CD14-positive monocyte (primary cell): ENCODE measurements at regions not wholly inside any gene's neighbourhood (a gene's known extent, or its start where the extent isn't known, plus 50 kb on each side); places are given as distances from the start of the nearest gene placed in this dataset.

Experiments
- DNase-seq, 3 donors: peaks; one replicate each; pipeline ENCODE4 v3.0.0-alpha.2; 2011 to 2022
- H2AFZ ChIP-seq: 2 replicates; pipeline ENCODE4 v1.6.0; 2012; ENCODE audit warnings: mild to moderate bottlenecking, low read depth, low read length, inconsistent platforms; ENCODE audit not compliant: insufficient read depth, poor library complexity, severe bottlenecking
- H3K27ac ChIP-seq, 2 donors: 1 replicate in 1 of 2; 2 replicates in 1 of 2; pipeline ENCODE4 v1.5.1; 2012 to 2013; ENCODE audit warnings: low read length in 2 of 2, control low read depth in 1 of 2, inconsistent platforms in 1 of 2, low read depth in 1 of 2, mild to moderate bottlenecking in 1 of 2
- H3K27me3 ChIP-seq, 2 donors: one replicate each; pipeline versions ENCODE4 v1.6.0 to v1.6.1; 2011 to 2013; ENCODE audit warnings: low read length in 2 of 2; ENCODE audit not compliant: control insufficient read depth in 2 of 2, insufficient read depth in 2 of 2
- H3K36me3 ChIP-seq, 2 donors: replicated peaks in 1 of 2; 1 replicate in 1 of 2; 2 replicates in 1 of 2; pipeline versions ENCODE4 v1.5.1 to v1.6.1; 2012 to 2013; ENCODE audit warnings: low read length in 2 of 2, control low read depth in 1 of 2, inconsistent platforms in 1 of 2, mild to moderate bottlenecking in 1 of 2; ENCODE audit not compliant: insufficient read depth in 2 of 2, control insufficient read depth in 1 of 2
- H3K4me1 ChIP-seq, 2 donors: 1 replicate in 1 of 2; 2 replicates in 1 of 2; pipeline versions ENCODE4 v1.5.1 to v1.6.1; 2012 to 2013; ENCODE audit warnings: low read length in 2 of 2, control low read depth in 1 of 2, inconsistent platforms in 1 of 2, mild to moderate bottlenecking in 1 of 2, moderate library complexity in 1 of 2; ENCODE audit not compliant: insufficient read depth in 2 of 2, control insufficient read depth in 1 of 2
- H3K4me2 ChIP-seq: replicated peaks from 2 replicates; pipeline ENCODE3; 2012; ENCODE audit warnings: low read length, moderate library complexity, mild to moderate bottlenecking; ENCODE audit not compliant: poor library complexity, severe bottlenecking; ENCODE audit errors: extremely low read depth
- H3K4me3 ChIP-seq, 3 experiments: fragments of 200-600 bp in 1 of 3; sonication (generic) in 1 of 3; replicated peaks in 1 of 3; 1 replicate in 2 of 3; 2 replicates in 1 of 3; pipeline ENCODE4 v1.5.1; 2011 to 2013; ENCODE audit warnings: low read length in 3 of 3, mild to moderate bottlenecking in 3 of 3, control low read depth in 2 of 3, low read depth in 2 of 3, inconsistent platforms in 1 of 3, moderate library complexity in 1 of 3
- H3K79me2 ChIP-seq: 2 replicates; pipeline ENCODE4 v1.6.0; 2012; ENCODE audit warnings: mild to moderate bottlenecking, control low read depth, inconsistent platforms, low read length, moderate library complexity; ENCODE audit not compliant: insufficient read depth
- H3K9ac ChIP-seq: 2 replicates; pipeline ENCODE4 v1.6.0; 2017; ENCODE audit warnings: low read length, mild to moderate bottlenecking; ENCODE audit not compliant: insufficient read depth, poor library complexity, severe bottlenecking
- H3K9me3 ChIP-seq, 2 donors: replicated peaks in 1 of 2; 1 replicate in 1 of 2; 2 replicates in 1 of 2; pipeline versions ENCODE4 v1.5.1 to v1.6.1; 2012 to 2013; ENCODE audit warnings: low read length in 2 of 2, control low read depth in 1 of 2; ENCODE audit not compliant: control insufficient read depth in 1 of 2, insufficient read depth in 1 of 2
- H4K20me1 ChIP-seq: 2 replicates; pipeline ENCODE4 v1.6.0; 2012; ENCODE audit warnings: mild to moderate bottlenecking, low read length, control low read depth, moderate library complexity; ENCODE audit not compliant: insufficient read depth
- H3K27ac Mint-ChIP-seq, 7 donors: one replicate each; pipeline ENCODE4 v1.8.0; 2020; ENCODE audit warnings: mild to moderate bottlenecking in 7 of 7, mixed read lengths in 7 of 7, moderate library complexity in 6 of 7, inconsistent platforms in 2 of 7
- H3K27me3 Mint-ChIP-seq, 3 donors: one replicate each; pipeline ENCODE4 v1.8.0; 2021 to 2022; ENCODE audit warnings: low read depth in 3 of 3, mild to moderate bottlenecking in 3 of 3, mixed read lengths in 3 of 3, moderate library complexity in 3 of 3, inconsistent platforms in 1 of 3
- H3K36me3 Mint-ChIP-seq, 2 donors: one replicate each; pipeline ENCODE4 v1.8.0; 2020; ENCODE audit warnings: mixed read lengths in 2 of 2, inconsistent platforms in 1 of 2, mild to moderate bottlenecking in 1 of 2
- H3K4me1 Mint-ChIP-seq: one replicate; pipeline ENCODE4 v1.8.0; 2020; ENCODE audit warnings: mild to moderate bottlenecking, mixed read lengths
- H3K4me3 Mint-ChIP-seq, 2 donors: one replicate each; pipeline ENCODE4 v1.8.0; 2020; ENCODE audit warnings: mild to moderate bottlenecking in 2 of 2, mixed read lengths in 2 of 2, moderate library complexity in 1 of 2
- H3K9me3 Mint-ChIP-seq, 7 donors: one replicate each; pipeline ENCODE4 v1.8.0; 2020 to 2022; ENCODE audit warnings: mixed read lengths in 7 of 7, mild to moderate bottlenecking in 6 of 7, moderate library complexity in 6 of 7, inconsistent platforms in 2 of 7
- WGBS: methylation state at CpG from one replicate; pipeline ENCODE4 v1.1.5; 2013; ENCODE audit warnings: missing lambda C conversion rate; ENCODE audit not compliant: insufficient coverage; 5-methylcytosine and 5-hydroxymethylcytosine counted together
- intact Hi-C, 2 donors: fragments of 100-400 bp; cut with micrococcal nuclease; formaldehyde crosslinking; loops; one replicate each; pipeline versions ENCODE4 v1.15.0 to v1.15.1; 2023
- TF ChIP-seq, protein P1 (sequence below): fragments of 200-600 bp; IDR thresholded peaks from one replicate; pipeline ENCODE4 v1.8.0; 2022; ENCODE audit warnings: antibody characterized with exemption, mild to moderate bottlenecking

DNA sequence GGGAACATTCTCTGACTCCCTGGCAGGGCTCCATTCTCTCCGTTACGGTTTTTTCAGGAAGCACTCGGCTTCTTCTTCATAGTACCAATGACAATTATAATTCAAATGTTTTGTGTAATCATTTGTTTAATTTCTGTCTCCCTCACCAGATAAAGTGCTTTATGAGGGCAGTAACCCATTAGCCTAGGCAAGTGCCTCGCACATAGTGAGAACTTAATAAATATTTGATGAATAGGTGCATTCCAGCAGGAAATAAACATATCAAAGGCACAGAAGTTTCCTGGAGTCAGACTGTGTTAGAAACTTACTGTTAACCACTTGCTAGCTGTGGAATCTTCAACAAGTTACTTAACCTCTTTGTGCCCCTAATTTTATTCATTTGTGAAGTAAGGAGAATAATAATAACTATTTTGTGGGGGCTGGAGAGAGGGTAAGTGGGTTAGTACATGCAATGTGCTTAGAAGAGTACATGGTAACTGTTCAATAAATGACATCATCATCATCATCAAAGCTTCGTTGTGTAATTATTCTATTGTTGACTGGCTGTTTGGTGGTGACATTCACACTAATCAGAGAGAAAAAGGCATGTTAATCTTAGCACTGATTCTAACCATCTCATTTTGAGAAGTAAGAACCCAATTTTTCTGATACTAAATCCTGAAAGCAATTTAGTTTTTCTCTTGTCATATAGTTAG is 352.3 kb downstream of the INSIG2 start:
- Histone ChIP-seq H3K79me2 (no peaks in the 10 kb centered on the region), H3K4me2 (no peak overlapping the region), H3K9ac (no peak overlapping the region), H2AFZ (no peak overlapping the region), H4K20me1 (no peaks in the 10 kb centered on the region), H3K9me3 (no peaks in the 10 kb centered on the region), H3K27ac (no peak overlapping the region), H3K4me1 (no peaks in the 10 kb centered on the region), H3K27me3 (no peaks in the 10 kb centered on the region), H3K36me3 (no peaks in the 10 kb centered on the region), H3K4me3 (no peak overlapping the region)
- H3K27ac Mint-ChIP-seq: no peak overlapping the region
- peaks cover 0 to 4% (median 0%) of the 10 kb centered on the region in 7 donors for H3K9me3 Mint-ChIP-seq
- no peak overlapping the region for H3K4me3 Mint-ChIP-seq
- TF ChIP-seq, protein P1, sequence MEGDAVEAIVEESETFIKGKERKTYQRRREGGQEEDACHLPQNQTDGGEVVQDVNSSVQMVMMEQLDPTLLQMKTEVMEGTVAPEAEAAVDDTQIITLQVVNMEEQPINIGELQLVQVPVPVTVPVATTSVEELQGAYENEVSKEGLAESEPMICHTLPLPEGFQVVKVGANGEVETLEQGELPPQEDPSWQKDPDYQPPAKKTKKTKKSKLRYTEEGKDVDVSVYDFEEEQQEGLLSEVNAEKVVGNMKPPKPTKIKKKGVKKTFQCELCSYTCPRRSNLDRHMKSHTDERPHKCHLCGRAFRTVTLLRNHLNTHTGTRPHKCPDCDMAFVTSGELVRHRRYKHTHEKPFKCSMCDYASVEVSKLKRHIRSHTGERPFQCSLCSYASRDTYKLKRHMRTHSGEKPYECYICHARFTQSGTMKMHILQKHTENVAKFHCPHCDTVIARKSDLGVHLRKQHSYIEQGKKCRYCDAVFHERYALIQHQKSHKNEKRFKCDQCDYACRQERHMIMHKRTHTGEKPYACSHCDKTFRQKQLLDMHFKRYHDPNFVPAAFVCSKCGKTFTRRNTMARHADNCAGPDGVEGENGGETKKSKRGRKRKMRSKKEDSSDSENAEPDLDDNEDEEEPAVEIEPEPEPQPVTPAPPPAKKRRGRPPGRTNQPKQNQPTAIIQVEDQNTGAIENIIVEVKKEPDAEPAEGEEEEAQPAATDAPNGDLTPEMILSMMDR: no peak
- no peaks in the 10 kb centered on the region for H3K4me1 Mint-ChIP-seq
- peaks cover 0 to 1% (median under 1%) of the 10 kb centered on the region in 3 donors for H3K27me3 Mint-ChIP-seq
- no peak for DNase-seq
- no peaks in the 10 kb centered on the region for H3K36me3 Mint-ChIP-seq
- intact Hi-C loops: no loop called here
- WGBS: no CpG with 5 or more reads among the region's 5 CpGs

- no peaks in the 10 kb centered on the region for H3K9me3 ChIP-seq
- Mint-ChIP-seq H3K27ac (no peak overlapping the region), H3K4me1 (no peaks in the 10 kb centered on the region), H3K27me3 (peaks cover 0 to 1% (median 1%) of the 10 kb centered on the region in 3 donors), H3K36me3 (no peaks in the 10 kb centered on the region), H3K4me3 (no peak overlapping the region), H3K9me3 (peaks cover 0 to 4% (median 0%) of the 10 kb centered on the region in 7 donors)
- no peak overlapping the region for H2AFZ ChIP-seq
- H3K36me3 ChIP-seq: no peaks in the 10 kb centered on the region
- no peaks in the 10 kb centered on the region for H4K20me1 ChIP-seq
- DNase-seq: no peak
- H3K4me2 ChIP-seq: no peak overlapping the region
- no peak overlapping the region for H3K4me3 ChIP-seq
- no peaks in the 10 kb centered on the region for H3K79me2 ChIP-seq
- TF ChIP-seq, protein P1: no peak
- no peak overlapping the region for H3K27ac ChIP-seq
- no peaks in the 10 kb centered on the region for H3K4me1 ChIP-seq
- intact Hi-C loops: no loop called here
- H3K27me3 ChIP-seq: no peaks in the 10 kb centered on the region
- no CpG with 5 or more reads among the region's 1 CpG for WGBS
- H3K9ac ChIP-seq: no peak overlapping the region
Observed at GRCh38 chr2:118437501-118437900, 349.2 kb downstream of the INSIG2 start.
